Stimulated activated naive CD4-positive, alpha-beta T cell treated with Interleukin-2 at 50 U/mL for 16 hours (primary cell): ENCODE measurements at regions not wholly inside any gene's neighbourhood (a gene's known extent, or its start where the extent isn't known, plus 50 kb on each side); places are given as distances from the start of the nearest gene placed in this dataset.

Experiments
- DNase-seq: peaks from one replicate; lab custom pipeline; 2025; lab: John Stamatoyannopoulos, UW

DNA sequence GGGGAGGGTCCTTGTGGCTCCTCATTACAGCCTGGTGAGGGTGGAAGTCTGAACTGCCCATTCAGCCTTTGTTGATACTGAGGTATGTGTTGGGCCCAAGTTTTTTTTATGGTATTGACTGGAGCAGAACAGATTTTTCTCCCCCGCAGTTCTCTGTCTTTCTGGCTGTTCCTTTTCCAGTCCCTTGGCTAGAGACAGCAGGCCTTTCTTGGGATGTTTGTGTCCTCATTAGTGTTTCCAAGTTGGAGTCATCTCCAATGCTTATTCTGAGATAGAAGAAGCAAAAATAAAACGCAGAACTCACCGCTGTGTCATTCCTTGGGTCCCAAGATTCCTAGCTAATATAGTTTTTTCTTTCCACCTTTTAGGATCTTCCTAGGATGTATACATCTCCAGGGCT, 193.3 kb downstream of the RAMP3 start:
- DNase-seq: no peak

DNA sequence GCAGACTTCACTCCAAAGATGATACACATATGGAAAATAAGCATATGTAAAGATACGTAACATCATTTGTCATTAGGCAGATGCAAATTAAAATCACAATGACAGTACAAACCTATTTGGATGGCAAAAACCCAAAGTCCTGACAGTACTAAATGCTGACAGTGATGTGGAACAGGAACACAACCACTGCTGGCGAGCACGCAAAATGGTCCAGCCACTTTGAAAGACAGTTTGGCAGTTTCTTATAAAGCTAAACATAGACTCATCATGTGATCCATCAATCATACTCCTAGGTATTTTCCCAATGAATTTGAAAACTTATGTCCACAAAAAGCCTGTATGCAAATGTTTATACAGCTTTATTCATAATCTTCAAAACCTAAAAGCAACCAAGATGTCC, 200.7 kb downstream of the RAMP3 start:
- no peak for DNase-seq

DNA sequence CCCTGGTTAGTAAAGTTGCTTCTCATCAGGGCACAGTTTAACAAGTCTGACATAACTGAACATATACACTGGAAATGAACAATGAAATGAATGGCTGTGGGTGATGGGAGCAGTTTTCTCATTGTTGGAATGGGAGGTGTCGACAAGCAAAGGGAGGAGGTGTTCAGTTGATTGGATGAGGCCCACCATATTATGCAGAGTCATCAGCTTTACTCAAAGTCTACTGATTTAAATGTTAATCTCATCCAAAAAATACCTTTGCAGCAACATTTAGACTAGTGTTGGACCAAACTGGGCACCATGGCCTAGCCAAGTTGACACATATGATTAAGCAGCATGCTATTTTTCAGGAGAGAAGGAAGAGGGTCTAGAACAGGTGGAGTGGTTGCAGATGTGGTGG, 201.7 kb downstream of the RAMP3 start:
- DNase-seq: no peak

DNA sequence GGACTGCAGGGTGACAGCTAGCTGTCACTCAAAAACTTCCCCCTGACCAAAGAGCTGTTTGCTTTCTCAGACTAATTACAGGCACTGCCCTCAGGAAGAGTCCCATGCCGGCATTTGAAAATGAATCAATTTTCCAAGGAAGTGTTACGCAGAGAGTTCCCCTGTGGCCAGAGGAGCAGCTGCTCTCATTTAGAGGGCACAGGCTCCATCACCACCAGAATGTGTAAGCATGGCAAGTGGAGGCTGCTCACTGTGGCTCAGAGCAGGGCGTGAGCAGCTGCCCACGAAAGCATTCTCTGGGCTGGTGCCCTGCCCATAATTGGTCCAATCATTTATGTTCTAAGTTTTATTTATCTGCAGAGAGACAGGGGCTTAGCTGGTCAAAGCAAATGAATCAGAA, 202.2 kb downstream of the RAMP3 start:
- no peak for DNase-seq

DNA sequence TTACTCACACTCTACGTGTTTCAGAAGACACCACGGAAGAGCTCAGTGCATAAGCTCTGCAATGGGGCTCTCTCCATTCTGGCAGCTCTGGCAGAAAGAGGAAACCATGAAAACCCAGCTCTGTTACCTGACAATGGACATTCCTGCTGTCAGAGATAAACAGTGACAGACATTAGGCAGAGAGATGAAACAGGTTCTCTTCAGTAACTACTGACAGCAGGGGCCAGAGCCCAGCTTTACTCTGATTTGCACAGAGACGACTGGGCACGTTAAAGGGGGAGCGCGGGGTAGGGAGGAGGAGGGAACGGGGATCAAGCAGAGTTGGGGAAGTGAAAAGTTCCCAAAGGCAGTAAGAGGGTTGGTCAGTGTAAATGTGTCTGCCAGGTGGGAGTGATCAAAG, 206.1 kb downstream of the RAMP3 start:
- DNase-seq: no peak

DNA sequence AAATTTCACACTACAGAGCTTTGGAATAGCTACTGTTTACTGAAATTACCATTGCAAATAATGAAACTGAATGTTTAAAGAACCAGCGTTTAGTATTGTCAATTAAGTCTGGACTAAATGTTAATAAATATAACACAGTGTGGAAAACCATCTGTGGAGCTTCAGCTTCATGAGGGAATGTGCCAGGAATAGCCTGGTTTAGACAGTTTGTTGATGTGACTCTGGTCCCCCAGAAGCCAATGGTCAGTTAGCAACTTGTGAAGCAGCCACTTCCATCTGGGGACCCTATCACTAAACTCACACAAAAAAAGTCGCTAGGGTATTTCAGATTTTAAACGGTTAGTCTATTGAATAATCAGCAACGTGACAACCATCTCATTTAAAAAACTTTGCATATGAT, 207.8 kb downstream of the RAMP3 start:
- no peak for DNase-seq

DNA sequence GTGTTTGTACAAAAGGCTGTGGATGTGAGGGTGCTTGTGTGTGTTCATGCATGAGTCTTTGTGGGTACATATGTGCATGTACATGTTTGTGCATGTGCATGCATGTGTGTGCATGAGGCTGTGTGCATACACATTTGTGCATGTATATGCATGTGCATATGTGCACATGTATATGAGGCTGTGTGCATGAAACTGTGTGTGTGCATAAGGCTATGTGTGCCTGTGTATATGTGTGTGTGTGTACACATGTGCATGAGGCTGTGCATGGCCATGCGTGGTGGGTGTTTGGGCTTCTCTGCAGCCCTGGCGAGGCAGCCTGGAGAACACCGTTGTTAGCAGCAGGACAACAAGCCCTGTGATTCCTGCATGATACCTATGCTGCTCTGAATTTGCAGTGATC, 207.7 kb upstream of the ADCY1 start:
- no peak for DNase-seq

DNA sequence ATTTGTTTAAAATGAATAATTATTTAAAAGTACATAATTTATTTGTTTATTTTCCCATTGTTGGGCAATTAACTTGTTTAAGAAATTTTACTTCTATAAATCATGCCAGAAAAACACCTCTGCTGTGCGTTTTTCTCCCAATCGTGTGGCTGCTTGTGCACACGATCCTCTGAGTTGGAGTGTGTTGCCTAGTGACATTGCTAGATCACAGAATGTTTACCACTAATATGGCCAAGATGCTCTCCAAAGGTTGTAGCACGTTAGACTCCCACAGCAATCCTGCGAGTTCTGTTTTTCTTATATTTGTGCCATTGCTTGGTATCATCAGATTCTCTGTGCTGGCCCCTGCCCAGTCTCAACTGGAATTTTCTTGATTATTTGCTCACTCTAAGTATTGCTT, 207.1 kb upstream of the ADCY1 start:
- no peak for DNase-seq

DNA sequence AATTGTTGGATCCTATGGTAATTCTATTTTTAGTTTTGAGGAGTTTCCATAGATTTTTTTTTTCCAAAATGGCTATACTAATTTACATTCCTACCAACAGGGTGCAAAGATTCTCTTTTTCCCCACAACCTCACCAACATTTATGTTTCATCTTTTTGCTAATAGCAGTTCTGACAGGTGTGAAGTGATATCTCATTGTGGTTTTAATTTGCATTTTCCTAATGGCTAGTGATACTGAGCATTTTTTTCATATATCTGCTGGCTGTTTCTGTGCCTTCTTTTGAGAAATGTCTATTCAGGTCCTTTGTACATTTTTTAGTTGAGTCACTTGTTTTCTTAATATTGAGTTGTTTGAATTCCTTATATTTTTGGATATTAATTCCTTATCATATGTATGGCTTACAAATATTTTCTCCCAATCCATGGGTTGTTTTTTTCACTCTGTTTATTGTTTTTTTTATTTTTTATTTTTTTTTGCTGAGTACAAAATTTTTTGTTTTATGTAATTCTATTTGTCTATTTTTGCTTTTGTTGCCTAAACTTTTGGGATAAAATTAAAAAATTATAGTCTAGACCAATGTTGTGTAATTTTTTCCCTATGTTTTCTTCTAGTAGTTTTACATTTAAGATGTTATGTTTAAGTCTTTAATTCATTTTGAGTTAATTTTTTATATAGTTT, 205.9 kb upstream of the ADCY1 start:
- no peak for DNase-seq

DNA sequence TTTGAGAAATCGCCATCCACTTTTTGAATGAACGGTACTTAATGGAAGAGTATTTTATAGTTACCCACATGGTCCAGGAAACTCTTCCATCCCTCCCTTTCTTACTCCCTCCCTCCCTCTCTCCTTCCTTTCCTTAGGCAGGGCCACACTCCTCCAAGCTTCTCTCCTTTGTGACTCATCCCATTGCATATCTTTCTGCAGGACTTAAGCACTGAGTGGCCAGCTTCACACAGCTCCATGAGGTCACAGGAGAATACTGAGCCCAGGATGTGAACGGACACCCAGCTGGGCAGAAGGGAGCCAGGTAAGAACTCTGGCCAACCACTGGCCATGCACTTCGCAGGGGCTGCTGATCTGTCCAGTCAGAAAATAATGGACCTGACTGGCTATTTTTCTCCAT, 189.7 kb upstream of the ADCY1 start:
- DNase-seq: no peak

DNA sequence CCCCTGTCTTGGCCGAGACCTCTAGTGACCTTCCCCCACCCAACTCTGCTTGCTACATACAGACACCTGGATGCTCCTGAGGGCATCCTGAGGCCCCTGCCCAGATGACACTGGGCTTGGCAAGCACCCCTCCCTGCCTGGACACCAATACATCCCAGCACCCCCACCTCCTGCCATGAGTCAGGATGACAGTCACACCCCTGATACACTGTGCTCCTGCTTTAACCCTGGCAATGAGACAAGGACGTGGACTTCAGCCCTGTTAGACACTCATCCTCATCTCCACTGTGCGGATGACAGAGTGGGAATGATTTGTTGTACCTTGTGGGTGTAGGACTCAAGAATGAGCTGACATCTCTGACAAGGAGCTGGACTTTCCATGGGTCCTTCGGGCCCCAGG, 186.3 kb upstream of the ADCY1 start:
- no peak for DNase-seq

DNA sequence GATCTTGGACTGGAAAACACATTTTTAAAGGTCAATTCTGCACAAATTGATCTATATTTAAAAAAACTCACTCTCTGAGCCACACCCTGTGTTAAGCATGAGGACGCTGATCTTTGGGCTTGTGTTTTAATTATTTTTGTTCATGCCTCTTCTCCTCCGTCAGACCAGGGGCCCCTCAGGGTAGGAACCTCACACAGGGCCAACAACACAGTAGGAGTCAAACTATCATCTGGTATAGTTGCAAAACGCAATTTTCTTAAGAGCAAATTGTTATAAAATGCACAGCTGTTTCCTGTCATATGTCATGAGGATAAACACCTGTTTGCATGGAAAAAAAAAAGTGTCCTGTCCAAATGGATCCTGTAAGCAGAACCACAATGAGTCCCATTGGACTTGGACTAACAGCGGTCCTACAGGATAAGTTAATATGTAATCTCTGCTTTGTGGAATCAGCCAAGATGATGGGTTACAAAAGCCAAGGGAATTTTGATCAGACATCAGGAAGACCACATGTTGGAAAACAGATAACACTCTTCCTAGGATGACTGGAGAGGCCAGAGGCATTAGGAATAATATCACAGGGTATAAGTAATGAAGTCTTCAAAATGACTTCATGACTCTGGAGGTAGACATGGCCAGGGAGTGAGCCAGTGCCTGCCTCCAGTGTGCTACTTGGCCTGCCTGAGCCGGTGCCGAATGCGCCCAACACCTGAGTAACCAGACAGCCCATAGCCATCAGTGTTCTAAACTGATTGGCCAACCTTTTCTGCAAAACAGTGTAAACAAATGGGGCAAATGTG, 184.9 kb upstream of the ADCY1 start:
- DNase-seq: no peak

DNA sequence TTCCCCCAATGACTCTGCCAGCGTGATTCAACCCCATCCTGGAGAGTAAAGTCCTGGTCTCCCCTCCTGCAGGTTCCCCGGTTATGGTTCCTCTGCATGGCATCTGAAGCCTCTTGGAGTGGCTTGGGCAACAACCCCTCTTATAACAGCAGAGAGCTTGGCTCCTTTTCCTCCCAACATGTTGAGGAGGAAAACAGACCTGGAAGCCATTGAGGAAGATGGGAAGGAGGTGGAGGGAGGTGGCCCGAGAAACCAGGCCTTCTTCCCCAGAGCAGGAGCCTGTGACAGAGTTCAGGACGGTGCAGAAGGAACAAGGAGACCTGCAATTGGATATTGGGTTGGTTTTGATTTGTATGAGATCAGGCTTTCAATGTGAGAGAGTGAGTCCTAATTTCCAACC, 184.0 kb upstream of the ADCY1 start:
- no peak for DNase-seq

DNA sequence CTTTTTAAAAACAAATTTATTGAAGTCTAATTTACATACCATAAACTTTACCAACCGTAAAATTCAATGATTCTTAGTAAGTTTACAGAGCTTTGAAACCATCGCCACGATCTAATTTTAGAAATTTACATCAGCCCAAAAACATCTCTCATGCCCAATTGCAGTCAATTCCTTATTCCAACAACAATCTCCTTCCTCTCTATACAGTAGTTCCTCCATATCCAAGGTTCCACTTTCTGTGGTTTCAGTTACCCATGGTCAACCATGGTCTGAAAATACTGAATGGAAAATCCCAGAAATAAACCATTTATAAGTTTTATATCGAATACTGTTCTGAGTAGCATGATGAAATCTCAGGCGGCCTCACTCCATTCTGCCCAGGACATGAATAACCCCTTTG, 183.4 kb upstream of the ADCY1 start:
- DNase-seq: no peak

DNA sequence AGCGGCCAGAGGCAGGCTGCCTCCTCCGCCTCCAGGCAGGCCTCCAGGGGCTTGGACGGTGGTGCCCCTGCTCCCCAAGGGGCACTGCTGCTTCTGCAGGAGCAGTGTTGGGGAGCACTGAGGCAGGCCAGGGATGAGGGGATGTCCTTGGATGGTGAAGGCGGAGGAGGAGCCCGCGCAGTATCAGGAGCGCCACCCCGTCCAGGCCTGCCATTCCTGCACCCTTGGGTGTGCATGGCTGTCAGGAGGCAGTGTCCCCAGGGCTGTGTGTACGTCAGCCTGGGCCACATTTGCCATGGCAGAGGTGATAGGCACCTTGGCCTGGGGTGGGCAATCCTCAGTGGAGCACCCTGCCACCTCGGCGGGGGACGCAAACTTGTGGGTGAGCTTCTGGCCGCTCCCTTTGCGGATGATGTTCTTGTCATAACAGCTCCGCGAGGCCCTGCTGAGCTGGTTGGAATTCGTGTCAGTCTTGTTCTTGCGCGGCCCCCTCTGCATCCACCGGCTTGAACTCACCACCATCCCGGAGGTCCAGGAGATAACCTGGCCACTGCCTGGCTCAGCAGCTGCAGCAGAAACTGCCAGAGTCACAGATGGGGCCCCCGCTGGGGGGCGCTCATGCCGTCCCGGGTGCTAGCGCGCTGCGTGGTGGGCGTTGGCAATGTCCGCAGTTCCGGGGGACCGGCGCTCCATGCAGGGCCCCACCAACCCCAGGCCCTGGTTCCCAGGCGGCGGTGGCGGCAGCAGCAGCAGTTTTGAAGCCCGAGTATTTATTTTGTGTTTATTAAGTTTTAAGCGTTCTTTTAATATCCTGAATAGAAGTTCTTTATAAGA, 182.3 kb upstream of the ADCY1 start:
- no peak for DNase-seq

DNA sequence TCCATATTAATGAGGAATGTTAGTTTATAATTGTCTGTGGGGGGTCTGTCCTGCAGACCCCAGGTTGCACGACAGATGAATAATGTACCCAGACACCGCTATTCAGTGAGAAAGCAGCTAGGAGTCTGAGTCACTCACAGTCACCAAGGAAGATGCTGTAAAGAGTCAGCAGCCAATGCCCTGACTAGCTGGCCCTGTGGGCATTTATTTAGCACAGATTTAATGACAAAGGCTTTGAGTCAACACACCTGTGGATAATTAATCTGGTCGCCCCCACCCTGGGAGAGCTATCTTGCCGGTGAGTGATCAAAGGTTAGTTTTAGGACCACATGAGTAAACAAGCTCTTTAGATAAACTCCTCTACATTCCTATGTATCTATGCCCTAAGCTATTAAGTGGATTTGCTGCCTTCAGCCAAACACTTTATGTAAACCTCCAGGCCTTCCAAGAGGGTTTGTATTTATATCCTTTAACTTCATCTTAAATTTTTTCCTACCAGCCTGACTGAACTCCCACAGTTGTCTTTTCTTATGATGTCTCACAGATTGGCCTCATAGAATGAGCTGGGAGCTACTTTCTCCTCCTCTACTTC, 180.0 kb upstream of the ADCY1 start:
- DNase-seq: no peak

DNA sequence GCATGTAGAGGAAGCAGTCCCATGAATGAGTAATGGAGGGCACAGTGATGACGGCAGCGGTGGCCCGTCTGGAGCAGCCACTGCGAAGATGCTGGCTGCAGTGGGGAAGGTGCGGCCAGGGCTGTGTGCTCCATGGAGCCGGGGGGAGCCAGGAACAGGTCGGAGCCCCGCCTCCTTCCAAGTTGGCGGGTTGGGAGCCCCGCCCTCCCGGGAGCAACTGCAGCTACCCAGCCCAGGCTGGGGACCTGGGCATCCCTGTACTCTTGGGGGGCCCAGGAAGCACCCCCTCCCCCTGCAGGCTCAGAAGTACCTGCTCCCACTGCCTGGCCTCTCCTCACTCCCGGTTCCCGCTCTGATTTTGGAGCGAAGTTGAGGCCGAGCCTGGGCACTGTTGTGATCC, 175.1 kb upstream of the ADCY1 start:
- no peak for DNase-seq

DNA sequence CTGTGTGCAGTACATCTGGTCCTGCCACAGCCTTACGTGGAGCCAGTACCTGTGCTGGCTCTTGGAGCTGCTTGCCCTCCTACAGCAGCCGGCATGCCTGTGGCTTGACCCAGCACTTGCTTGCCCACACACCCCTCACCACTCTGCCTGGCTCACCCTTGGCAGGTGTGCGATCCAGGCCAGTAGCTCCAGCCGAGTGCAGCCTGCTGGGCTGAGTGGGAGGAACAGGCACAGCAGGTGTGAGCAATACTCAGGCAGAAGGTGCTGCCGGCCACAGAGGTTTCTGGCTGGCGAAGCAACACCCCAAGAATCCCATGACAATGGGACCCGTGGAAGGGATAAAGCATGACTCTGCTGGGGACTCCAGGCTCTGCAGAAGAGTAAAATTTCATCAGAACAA, 173.5 kb upstream of the ADCY1 start:
- DNase-seq: no peak

DNA sequence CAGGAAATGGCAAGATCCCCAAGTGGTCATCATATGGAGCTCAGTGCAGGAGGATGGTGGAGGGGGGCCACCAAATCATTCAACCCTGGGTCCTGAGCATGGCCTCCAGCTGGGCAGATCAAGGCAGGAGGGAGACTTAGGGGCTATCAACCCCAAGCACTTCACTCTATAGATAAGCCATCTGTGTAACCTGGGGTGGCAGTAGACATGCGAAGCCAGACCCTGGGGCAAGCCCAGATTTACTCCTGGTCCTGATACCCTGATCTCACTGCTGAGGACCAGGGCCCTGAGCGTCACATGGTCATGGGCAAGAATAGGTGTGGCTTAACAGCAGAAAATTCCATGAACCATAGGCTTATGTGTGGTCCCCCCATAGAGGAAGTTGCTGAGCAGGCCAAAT, 173.0 kb upstream of the ADCY1 start:
- DNase-seq: no peak

DNA sequence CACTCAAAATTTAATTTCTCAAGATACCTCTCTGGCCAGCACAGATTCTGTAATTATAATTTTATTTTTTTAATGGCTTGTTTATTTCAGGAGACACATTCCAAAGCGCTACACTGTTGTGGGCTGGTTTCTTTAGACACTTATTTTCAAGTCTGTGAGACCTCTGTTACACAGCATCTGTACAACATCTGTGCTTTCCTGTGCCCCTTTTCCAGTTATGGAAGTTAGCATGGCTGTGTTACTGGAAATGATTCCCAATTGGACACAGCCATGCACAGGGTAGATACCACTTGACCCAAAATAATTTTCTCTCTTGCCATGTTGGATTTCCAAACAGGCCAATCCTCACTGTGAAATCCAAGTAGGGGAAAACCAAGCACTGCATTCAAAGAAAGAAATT, 172.3 kb upstream of the ADCY1 start:
- DNase-seq: no peak

DNA sequence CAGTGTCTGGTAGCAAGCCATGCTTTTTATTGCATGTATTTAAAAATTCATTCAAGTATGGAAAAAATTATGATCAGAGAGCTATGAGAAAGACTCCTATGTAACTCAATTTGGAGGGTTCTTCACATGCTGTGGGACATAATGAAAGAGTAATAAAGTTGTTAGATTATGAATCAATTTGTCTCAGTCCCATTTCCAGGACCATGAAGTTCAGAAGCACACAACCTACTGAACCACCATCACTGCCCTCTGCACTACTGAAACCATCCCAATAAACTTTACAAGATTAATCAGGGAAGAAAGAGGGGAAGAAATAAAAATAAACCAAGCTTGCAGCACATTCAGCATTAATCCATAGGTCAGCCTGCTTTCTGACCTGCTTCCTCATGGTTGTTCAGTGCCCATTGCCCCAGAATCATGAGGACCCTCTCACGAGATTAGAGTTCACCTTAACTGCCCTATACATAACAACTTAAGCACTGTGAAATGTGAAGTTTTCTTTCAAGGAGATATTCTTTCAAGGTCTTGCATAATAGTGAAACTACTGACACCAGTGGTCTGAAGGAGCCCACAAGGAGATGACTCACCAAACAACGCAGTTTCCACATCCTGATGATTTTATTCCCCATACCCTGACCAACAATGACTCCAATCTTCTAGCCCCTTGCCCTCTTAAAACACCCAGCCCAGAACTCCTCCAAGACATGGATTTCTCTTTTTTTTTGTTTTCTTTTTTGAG, 171.5 kb upstream of the ADCY1 start:
- DNase-seq: no peak

DNA sequence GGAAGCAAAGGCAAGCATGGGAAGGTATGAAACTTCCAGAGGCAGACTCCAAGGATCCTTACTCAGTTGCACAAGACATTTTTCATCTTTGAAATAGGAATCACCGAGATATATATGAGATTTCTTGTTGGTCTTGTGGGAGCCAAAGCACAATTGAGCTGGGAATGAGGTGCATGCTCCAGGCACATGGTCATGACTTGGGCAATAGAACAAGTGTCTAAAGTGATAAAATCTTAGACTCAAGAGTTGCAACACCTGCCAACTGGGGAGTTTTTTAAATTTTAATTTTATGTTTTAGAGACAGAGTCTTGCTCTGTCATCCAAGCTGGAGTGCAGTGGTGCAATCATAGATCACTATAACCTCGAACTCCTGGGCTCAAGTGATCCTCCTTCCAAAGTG, 169.5 kb upstream of the ADCY1 start:
- DNase-seq: no peak
